Suprapubic skin (tissue), 3 donors: ENCODE measurements at regions not wholly inside any gene's neighbourhood (a gene's known extent, or its start where the extent isn't known, plus 50 kb on each side); places are given as distances from the start of the nearest gene placed in this dataset.

Experiments
- POLR2A ChIP-seq, 2 donors: fragments of 450-650 bp; IDR thresholded peaks; one replicate each; pipeline ENCODE4 v1.6.1; 2017; ENCODE audit warnings: antibody characterized with exemption in 2 of 2, mild to moderate bottlenecking in 2 of 2, moderate library complexity in 2 of 2
- TF ChIP-seq, protein P1 (sequence below), 2 donors: fragments of 200-600 bp in 1 of 2; fragments of 450-650 bp in 1 of 2; sonication (generic) in 1 of 2; IDR thresholded peaks; one replicate each; pipeline ENCODE4 v1.5.1; 2016 to 2019; ENCODE audit warnings: antibody characterized with exemption in 2 of 2, mild to moderate bottlenecking in 1 of 2, moderate library complexity in 1 of 2

DNA sequence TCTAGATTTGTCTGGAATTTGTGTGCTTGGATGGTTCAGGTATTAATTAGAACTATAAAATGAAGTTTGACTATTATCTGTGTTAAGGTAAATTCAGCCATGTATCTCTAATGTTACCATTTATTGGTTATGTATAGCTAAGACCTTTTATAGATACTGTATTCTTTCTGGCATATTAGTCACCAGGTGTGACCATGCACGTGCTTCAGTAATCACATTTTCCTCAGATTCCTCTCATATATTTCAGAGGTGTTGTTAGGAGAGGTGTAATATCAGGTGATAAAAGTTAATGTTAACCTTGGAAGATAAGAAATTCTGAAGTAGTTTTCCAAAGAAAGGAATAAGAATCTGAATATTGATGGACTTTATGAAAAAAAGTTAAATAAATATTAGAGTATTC, 194.5 kb upstream of the KHDRBS2 start:
- TF ChIP-seq, protein P1, sequence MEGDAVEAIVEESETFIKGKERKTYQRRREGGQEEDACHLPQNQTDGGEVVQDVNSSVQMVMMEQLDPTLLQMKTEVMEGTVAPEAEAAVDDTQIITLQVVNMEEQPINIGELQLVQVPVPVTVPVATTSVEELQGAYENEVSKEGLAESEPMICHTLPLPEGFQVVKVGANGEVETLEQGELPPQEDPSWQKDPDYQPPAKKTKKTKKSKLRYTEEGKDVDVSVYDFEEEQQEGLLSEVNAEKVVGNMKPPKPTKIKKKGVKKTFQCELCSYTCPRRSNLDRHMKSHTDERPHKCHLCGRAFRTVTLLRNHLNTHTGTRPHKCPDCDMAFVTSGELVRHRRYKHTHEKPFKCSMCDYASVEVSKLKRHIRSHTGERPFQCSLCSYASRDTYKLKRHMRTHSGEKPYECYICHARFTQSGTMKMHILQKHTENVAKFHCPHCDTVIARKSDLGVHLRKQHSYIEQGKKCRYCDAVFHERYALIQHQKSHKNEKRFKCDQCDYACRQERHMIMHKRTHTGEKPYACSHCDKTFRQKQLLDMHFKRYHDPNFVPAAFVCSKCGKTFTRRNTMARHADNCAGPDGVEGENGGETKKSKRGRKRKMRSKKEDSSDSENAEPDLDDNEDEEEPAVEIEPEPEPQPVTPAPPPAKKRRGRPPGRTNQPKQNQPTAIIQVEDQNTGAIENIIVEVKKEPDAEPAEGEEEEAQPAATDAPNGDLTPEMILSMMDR (IDR thresholded peaks at IDR 0.05) = no peak
- TF ChIP-seq POLR2A (IDR thresholded peaks at IDR 0.05) = no peak
